ENCODE measurements at regions not wholly inside any gene's neighbourhood (a gene's known extent, or its start where the extent isn't known, plus 50 kb on each side); places are given as distances from the start of the nearest gene placed in this dataset.

- Mint-ChIP-seq H3K27ac (no peak overlapping the region), H3K27me3 (peaks cover 7 to 8% of the 10 kb centered on the region in 2 donors)
Measured at GRCh38 chr9:107102011-107102410, 181.1 kb upstream of the RAD23B start.

GRCh38 chr9:107103621-107104020 lies 179.5 kb upstream of the RAD23B start:
- no peak overlapping the region for H3K4me3 Mint-ChIP-seq
- H3K27me3 Mint-ChIP-seq: peaks cover 8% of the 10 kb centered on the region in 2 donors
- H3K36me3 Mint-ChIP-seq (ENCODE audit: insufficient read depth): no peaks in the 10 kb centered on the region
- H3K9me3 Mint-ChIP-seq: peaks cover 4 to 7% of the 10 kb centered on the region in 2 donors
- no peak for DNase-seq
- ATAC-seq (replicated peaks): no peak
- no peaks in the 10 kb centered on the region for H3K4me1 Mint-ChIP-seq (ENCODE audit: low read depth in 2 of 2)
- H3K27ac Mint-ChIP-seq: no peak overlapping the region

More at GRCh38 chr9:107102011-107102410, 181.1 kb upstream of the RAD23B start:
- DNase-seq: no peak
- Mint-ChIP-seq H3K4me1 (ENCODE audit: low read depth in 2 of 2) (no peaks in the 10 kb centered on the region), H3K9me3 (peaks cover 4 to 7% of the 10 kb centered on the region in 2 donors), H3K36me3 (ENCODE audit: insufficient read depth) (no peaks in the 10 kb centered on the region), H3K4me3 (no peak overlapping the region)
- ATAC-seq (replicated peaks): no peak

- Mint-ChIP-seq H3K4me3 (no peak overlapping the region), H3K36me3 (ENCODE audit: insufficient read depth) (no peaks in the 10 kb centered on the region), H3K9me3 (no peaks in the 10 kb centered on the region), H3K4me1 (ENCODE audit: low read depth in 2 of 2) (no peaks in the 10 kb centered on the region), H3K27ac (no peak overlapping the region), H3K27me3 (peaks cover 7 to 16% of the 10 kb centered on the region in 2 donors)
- ATAC-seq (replicated peaks): no peak
- DNase-seq: no peak
Measured at GRCh38 chr9:107105784-107106183, 177.3 kb upstream of the RAD23B start.

GRCh38 chr9:107106416-107106815 lies 176.7 kb upstream of the RAD23B start:
- Mint-ChIP-seq H3K9me3 (no peaks in the 10 kb centered on the region), H3K4me1 (ENCODE audit: low read depth in 2 of 2) (no peaks in the 10 kb centered on the region), H3K27me3 (peaks cover 7 to 16% of the 10 kb centered on the region in 2 donors), H3K36me3 (ENCODE audit: insufficient read depth) (no peaks in the 10 kb centered on the region), H3K4me3 (no peak overlapping the region), H3K27ac (no peak overlapping the region)
- DNase-seq (no peak), ATAC-seq (replicated peaks) (no peak)

GRCh38 chr9:107108342-107109130 lies 174.5 kb upstream of the RAD23B start:
- DNase-seq: no peak
- no peak for ATAC-seq (replicated peaks)
- no peak overlapping the region for H3K27ac Mint-ChIP-seq
- H3K4me1 Mint-ChIP-seq (ENCODE audit: low read depth in 2 of 2): no peaks in the 10 kb centered on the region
- no peak overlapping the region for H3K4me3 Mint-ChIP-seq
- H3K9me3 Mint-ChIP-seq: no peaks in the 10 kb centered on the region
- H3K27me3 Mint-ChIP-seq: peaks cover 13 to 26% of the 10 kb centered on the region in 2 donors
- no peaks in the 10 kb centered on the region for H3K36me3 Mint-ChIP-seq (ENCODE audit: insufficient read depth)

GRCh38 chr9:107109324-107109723 lies 173.8 kb upstream of the RAD23B start:
- no peak overlapping the region for H3K4me3 Mint-ChIP-seq
- DNase-seq (no peak), ATAC-seq (replicated peaks) (no peak)
- H3K27ac Mint-ChIP-seq: no peak overlapping the region
- no peaks in the 10 kb centered on the region for H3K36me3 Mint-ChIP-seq (ENCODE audit: insufficient read depth)
- H3K4me1 Mint-ChIP-seq (ENCODE audit: low read depth in 2 of 2): no peaks in the 10 kb centered on the region
- H3K27me3 Mint-ChIP-seq: peaks cover 19 to 29% of the 10 kb centered on the region in 2 donors
- H3K9me3 Mint-ChIP-seq: no peaks in the 10 kb centered on the region

- DNase-seq (no peak), ATAC-seq (replicated peaks) (no peak)
- Mint-ChIP-seq H3K4me1 (ENCODE audit: low read depth in 2 of 2) (no peaks in the 10 kb centered on the region), H3K27me3 (peaks cover 24 to 38% of the 10 kb centered on the region in 2 donors), H3K36me3 (ENCODE audit: insufficient read depth) (no peaks in the 10 kb centered on the region), H3K27ac (no peak overlapping the region), H3K4me3 (no peak overlapping the region), H3K9me3 (no peaks in the 10 kb centered on the region)
Measured at GRCh38 chr9:107110153-107110552, 172.9 kb upstream of the RAD23B start.

GRCh38 chr9:107112707-107113243 lies 170.3 kb upstream of the RAD23B start:
- ATAC-seq (replicated peaks): no peak
- DNase-seq: no peak
- Mint-ChIP-seq H3K27ac (no peak overlapping the region), H3K4me1 (ENCODE audit: low read depth in 2 of 2) (no peaks in the 10 kb centered on the region), H3K27me3 (peaks cover 24 to 40% of the 10 kb centered on the region in 2 donors), H3K9me3 (no peaks in the 10 kb centered on the region), H3K36me3 (ENCODE audit: insufficient read depth) (no peaks in the 10 kb centered on the region), H3K4me3 (no peak overlapping the region)

GRCh38 chr9:107118863-107119624 lies 164.0 kb upstream of the RAD23B start:
- DNase-seq (no peak), ATAC-seq (replicated peaks) (no peak)
- peaks cover 13 to 28% of the 10 kb centered on the region in 2 donors for H3K27me3 Mint-ChIP-seq
- no peaks in the 10 kb centered on the region for H3K9me3 Mint-ChIP-seq
- no peak overlapping the region for H3K27ac Mint-ChIP-seq
- no peaks in the 10 kb centered on the region for H3K36me3 Mint-ChIP-seq (ENCODE audit: insufficient read depth)
- H3K4me3 Mint-ChIP-seq: no peak overlapping the region
- no peaks in the 10 kb centered on the region for H3K4me1 Mint-ChIP-seq (ENCODE audit: low read depth in 2 of 2)

GRCh38 chr9:107119735-107120134 lies 163.3 kb upstream of the RAD23B start:
- ATAC-seq (replicated peaks): no peak
- Mint-ChIP-seq H3K27ac (no peak overlapping the region), H3K9me3 (no peaks in the 10 kb centered on the region)

GRCh38 chr9:107123389-107123788 lies 159.7 kb upstream of the RAD23B start:
- no peak for DNase-seq
- Mint-ChIP-seq H3K36me3 (ENCODE audit: insufficient read depth) (no peaks in the 10 kb centered on the region), H3K27me3 (peaks cover 13 to 19% of the 10 kb centered on the region in 2 donors), H3K4me3 (no peak overlapping the region), H3K4me1 (ENCODE audit: low read depth in 2 of 2) (no peaks in the 10 kb centered on the region), H3K9me3 (no peaks in the 10 kb centered on the region), H3K27ac (no peak overlapping the region)
- no peak for ATAC-seq (replicated peaks)

More at GRCh38 chr9:107119735-107120134, 163.3 kb upstream of the RAD23B start:
- Mint-ChIP-seq H3K4me1 (ENCODE audit: low read depth in 2 of 2) (no peaks in the 10 kb centered on the region), H3K36me3 (ENCODE audit: insufficient read depth) (no peaks in the 10 kb centered on the region), H3K27me3 (peaks cover 7 to 21% of the 10 kb centered on the region in 2 donors), H3K4me3 (no peak overlapping the region)
- DNase-seq: no peak

- Mint-ChIP-seq H3K27ac (no peak overlapping the region), H3K4me3 (no peak overlapping the region), H3K36me3 (ENCODE audit: insufficient read depth) (no peaks in the 10 kb centered on the region), H3K27me3 (peaks cover 13 to 19% of the 10 kb centered on the region in 2 donors), H3K9me3 (no peaks in the 10 kb centered on the region), H3K4me1 (ENCODE audit: low read depth in 2 of 2) (no peaks in the 10 kb centered on the region)
- DNase-seq (no peak), ATAC-seq (replicated peaks) (no peak)
Measured at GRCh38 chr9:107127608-107128007, 155.5 kb upstream of the RAD23B start.

- Mint-ChIP-seq H3K4me3 (no peak overlapping the region), H3K9me3 (no peaks in the 10 kb centered on the region), H3K27ac (no peak overlapping the region), H3K36me3 (ENCODE audit: insufficient read depth) (no peaks in the 10 kb centered on the region), H3K4me1 (ENCODE audit: low read depth in 2 of 2) (no peaks in the 10 kb centered on the region), H3K27me3 (peaks cover 18 to 33% of the 10 kb centered on the region in 2 donors)
- DNase-seq (no peak), ATAC-seq (replicated peaks) (no peak)
Measured at GRCh38 chr9:107131108-107131799, 151.8 kb upstream of the RAD23B start.

All from effector memory CD8-positive, alpha-beta T cell (primary cell).